ENCODE measurements at regions not wholly inside any gene's neighbourhood (a gene's known extent, or its start where the extent isn't known, plus 50 kb on each side); places are given as distances from the start of the nearest gene placed in this dataset.

DNA sequence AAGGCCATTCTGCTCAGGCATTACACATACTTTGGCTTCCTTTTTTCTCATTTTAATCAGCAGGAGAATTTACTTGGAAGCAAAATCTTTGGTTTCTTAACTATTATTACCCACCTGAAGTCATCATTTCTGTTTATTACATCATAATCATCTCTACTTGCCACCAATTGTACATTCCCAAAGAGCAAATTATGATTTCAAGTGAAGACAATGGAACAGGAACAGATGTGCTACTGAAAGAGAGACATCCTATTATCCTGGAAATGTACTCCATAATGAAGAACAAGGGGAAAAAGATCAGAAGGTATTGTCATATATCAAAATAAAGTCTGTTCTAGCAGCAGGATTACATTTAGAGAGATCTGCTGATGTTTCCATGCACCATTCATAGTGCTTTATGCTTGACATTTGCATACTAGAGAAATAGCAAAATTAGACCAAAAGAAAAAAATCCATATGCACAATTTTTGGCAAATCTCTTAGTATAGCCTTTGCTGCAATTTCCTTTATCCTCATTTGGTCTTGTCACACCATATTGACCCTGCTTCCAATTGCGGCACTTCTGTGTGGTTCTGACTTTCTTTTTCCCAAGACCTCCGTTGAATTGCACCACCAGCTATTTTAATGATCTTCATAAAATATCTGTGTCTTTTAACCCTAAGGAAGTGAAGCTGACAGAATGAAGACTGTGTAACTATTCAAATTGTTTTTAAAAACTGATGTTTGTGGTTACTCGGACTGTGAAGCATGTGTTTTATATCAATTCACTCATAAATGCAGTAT lies 683.8 kb downstream of the ZNF385D start:
- H3K9me3 Mint-ChIP-seq = peaks cover 6 to 52% (median 38%) of the 10 kb centered on the region in 6 donors
- H3K36me3 Mint-ChIP-seq = peaks cover 0 to 4% (median 0%) of the 10 kb centered on the region in 3 donors
- H3K27me3 Mint-ChIP-seq (ENCODE audit: low read depth in 3 of 3) = no peaks in the 10 kb centered on the region
- DNase-seq = no peak
- H3K27ac Mint-ChIP-seq = no peak overlapping the region
- H3K4me3 Mint-ChIP-seq = no peak overlapping the region
- H3K4me1 Mint-ChIP-seq = no peaks in the 10 kb centered on the region

DNA sequence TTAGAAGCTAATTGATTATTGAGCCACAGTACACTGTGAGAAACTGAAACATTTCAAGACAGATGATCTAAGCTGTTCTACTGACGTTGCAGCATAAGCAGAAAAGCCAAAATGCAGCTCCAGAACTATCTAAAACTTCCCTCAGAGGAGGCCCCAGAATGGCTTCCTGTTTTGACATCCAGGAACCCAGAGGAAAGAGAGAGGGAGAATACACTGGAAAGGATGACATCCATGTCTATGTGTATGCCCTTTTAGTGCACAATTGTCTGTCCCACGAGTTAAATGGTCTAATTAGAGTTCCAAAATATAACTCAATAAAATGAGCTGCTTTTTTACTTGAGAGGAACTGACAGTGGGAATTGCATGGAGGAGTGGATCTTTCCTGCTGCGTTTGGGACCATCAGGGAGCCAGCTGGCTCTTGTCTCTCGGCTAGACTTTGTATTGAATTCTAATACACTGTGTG lies 688.1 kb downstream of the ZNF385D start:
- no peak for DNase-seq
- peaks cover 0 to 4% (median 0%) of the 10 kb centered on the region in 3 donors for H3K36me3 Mint-ChIP-seq
- no peaks in the 10 kb centered on the region for H3K27me3 Mint-ChIP-seq (ENCODE audit: low read depth in 3 of 3)
- H3K4me1 Mint-ChIP-seq = no peaks in the 10 kb centered on the region
- peaks cover 10 to 40% (median 28%) of the 10 kb centered on the region in 6 donors for H3K9me3 Mint-ChIP-seq
- H3K27ac Mint-ChIP-seq = no peak overlapping the region
- no peak overlapping the region for H3K4me3 Mint-ChIP-seq

DNA sequence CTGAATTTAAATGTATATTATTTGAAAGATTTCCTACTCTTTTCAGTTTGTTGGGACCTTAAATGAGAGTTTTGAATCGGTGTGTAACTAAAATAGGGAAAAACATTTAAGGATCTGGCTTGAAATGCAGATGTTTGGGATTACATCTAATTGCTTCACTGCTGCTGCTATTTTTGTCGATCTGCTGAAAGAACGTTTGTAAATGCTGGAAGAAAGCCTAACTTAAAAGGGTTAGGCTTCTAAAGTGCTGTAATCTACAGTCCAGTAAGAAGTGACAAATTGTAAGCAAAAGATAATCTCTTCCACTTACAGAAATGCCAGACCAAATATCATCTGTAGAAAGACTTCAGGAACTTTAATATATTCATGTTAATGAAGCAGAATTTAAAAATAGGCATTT lies 691.6 kb downstream of the ZNF385D start:
- Mint-ChIP-seq H3K27ac (no peak overlapping the region), H3K36me3 (no peaks in the 10 kb centered on the region), H3K4me3 (no peak overlapping the region), H3K27me3 (ENCODE audit: low read depth in 3 of 3) (no peaks in the 10 kb centered on the region), H3K9me3 (peaks cover 14 to 43% (median 28%) of the 10 kb centered on the region in 6 donors), H3K4me1 (no peaks in the 10 kb centered on the region)
- no peak for DNase-seq

DNA sequence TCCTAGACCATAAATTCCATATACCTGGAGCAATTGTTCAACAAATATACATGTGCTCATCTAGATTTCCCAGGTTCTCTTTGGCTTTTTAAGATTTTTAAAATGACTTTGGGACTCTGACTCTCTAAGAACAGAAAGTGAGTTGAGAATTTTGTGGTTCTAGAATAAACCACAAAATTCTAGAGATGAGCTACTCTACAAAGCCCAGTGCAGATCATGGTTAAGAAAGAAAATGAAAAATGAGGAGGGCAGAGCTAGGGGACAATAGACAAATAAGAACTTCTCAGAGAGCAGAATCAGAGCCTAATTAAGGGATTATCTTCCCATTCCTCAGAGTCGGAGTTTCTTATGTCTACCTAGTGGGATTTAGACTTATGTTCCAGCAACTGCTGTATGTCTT lies 694.7 kb downstream of the ZNF385D start:
- Mint-ChIP-seq H3K4me1 (no peaks in the 10 kb centered on the region), H3K36me3 (no peaks in the 10 kb centered on the region), H3K4me3 (no peak overlapping the region), H3K27me3 (ENCODE audit: low read depth in 3 of 3) (no peaks in the 10 kb centered on the region), H3K9me3 (peaks cover 13 to 52% (median 34%) of the 10 kb centered on the region in 6 donors), H3K27ac (no peak overlapping the region)
- DNase-seq = no peak

DNA sequence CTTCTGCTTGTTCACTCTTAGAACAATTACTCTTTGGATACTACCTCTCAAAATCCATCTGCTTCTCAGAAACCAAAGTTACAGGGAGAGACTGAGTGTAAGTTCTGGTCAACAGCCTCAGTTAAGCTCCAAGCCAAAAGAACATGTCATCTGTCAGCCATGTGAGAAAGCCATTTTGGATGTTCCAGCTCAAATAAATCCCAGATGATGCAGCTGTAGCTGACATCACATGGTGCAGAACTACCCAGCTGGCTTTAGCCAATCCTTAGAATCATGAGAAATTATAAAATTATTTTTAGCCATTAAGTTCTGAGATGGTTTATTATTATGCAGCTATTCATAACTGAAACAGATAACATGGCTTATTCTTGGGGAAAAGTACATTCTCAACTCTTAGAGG lies 696.0 kb downstream of the ZNF385D start:
- DNase-seq = no peak
- H3K4me1 Mint-ChIP-seq = no peaks in the 10 kb centered on the region
- H3K4me3 Mint-ChIP-seq = no peak overlapping the region
- H3K27me3 Mint-ChIP-seq (ENCODE audit: low read depth in 3 of 3) = no peaks in the 10 kb centered on the region
- no peak overlapping the region for H3K27ac Mint-ChIP-seq
- no peaks in the 10 kb centered on the region for H3K36me3 Mint-ChIP-seq
- peaks cover 13 to 65% (median 37%) of the 10 kb centered on the region in 6 donors for H3K9me3 Mint-ChIP-seq

DNA sequence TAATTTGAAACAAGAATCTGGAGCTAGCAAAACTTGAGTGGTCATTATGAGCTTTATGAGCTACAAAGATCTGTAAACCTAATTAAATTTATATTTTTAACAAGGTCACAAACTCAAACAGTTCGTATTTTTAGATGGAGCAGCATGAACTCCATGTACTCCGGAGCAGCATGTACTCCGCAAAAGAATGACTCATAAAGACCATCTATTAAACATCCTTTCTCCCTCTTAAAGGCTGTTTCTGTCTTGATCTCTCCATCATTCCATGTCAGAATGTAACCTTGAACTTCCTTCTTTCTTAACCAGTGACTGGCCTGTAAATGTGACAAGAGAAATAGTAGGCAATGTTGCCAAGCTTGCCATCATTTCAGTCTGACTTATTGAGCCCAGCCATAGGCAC lies 696.9 kb downstream of the ZNF385D start:
- H3K27ac Mint-ChIP-seq = no peak overlapping the region
- peaks cover 13 to 64% (median 33%) of the 10 kb centered on the region in 6 donors for H3K9me3 Mint-ChIP-seq
- H3K4me1 Mint-ChIP-seq = no peaks in the 10 kb centered on the region
- no peaks in the 10 kb centered on the region for H3K36me3 Mint-ChIP-seq
- no peaks in the 10 kb centered on the region for H3K27me3 Mint-ChIP-seq (ENCODE audit: low read depth in 3 of 3)
- no peak for DNase-seq
- H3K4me3 Mint-ChIP-seq = no peak overlapping the region

DNA sequence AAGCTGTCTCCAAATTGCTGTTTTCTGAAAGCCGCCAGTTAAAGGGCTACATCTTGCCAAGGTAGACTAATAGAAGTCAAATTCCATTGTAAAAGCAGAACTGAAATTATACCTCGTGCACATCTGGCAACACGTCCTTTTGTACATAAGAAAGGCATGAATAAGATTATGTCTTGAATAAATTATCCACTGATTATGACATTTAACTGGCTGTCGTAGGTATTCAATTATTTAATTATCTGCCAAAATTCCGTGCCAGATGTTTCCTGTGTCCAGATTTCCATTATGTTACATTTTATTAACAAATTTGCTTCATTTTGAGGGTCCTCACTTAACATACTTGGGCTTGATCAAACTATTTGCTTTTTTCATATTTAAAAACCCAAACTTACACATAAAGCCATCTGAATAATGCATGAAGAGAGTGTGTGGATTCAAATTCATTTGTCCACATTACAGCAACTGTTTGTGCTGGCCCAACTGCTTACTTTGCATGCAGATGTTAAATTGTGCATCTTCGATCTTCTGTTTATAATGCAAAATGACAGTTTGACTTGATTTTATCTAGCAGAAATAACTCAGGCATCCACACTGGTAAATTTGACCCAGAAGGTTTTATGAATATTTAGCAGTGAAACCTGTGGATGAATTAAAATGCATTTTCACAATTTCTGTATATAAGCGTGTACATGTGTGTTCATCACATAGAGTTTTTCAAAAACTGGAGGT lies 701.5 kb downstream of the ZNF385D start:
- peaks cover 5 to 65% (median 28%) of the 10 kb centered on the region in 6 donors for H3K9me3 Mint-ChIP-seq
- no peak for DNase-seq
- no peaks in the 10 kb centered on the region for H3K4me1 Mint-ChIP-seq
- H3K27me3 Mint-ChIP-seq (ENCODE audit: low read depth in 3 of 3) = no peaks in the 10 kb centered on the region
- H3K4me3 Mint-ChIP-seq = no peak overlapping the region
- H3K27ac Mint-ChIP-seq = no peak overlapping the region
- H3K36me3 Mint-ChIP-seq = no peaks in the 10 kb centered on the region

DNA sequence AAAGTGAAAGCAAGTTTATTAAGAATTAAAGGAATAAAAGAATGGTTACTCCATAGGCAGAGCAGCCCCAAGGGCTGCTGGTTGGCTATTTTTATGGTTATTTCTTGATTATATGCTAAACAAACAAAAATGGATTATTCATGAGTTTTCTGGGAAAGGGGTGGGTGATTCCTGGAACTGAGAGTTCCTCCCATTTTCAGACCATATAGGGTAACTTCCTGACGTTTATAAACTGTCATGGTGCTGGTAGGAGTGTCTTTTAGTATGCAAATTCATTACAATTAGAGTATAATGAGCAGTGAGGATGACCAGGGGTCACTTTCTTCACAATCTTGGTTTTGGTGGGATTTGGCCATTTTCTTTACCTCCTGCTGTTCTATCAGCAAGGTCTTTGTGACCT lies 707.9 kb downstream of the ZNF385D start:
- peaks cover 10 to 48% (median 25%) of the 10 kb centered on the region in 6 donors for H3K9me3 Mint-ChIP-seq
- no peak for DNase-seq
- H3K4me3 Mint-ChIP-seq = no peak overlapping the region
- peaks cover 0 to 1% (median 0%) of the 10 kb centered on the region in 3 donors for H3K27me3 Mint-ChIP-seq (ENCODE audit: low read depth in 3 of 3)
- H3K36me3 Mint-ChIP-seq = no peaks in the 10 kb centered on the region
- H3K4me1 Mint-ChIP-seq = no peaks in the 10 kb centered on the region
- H3K27ac Mint-ChIP-seq = no peak overlapping the region

DNA sequence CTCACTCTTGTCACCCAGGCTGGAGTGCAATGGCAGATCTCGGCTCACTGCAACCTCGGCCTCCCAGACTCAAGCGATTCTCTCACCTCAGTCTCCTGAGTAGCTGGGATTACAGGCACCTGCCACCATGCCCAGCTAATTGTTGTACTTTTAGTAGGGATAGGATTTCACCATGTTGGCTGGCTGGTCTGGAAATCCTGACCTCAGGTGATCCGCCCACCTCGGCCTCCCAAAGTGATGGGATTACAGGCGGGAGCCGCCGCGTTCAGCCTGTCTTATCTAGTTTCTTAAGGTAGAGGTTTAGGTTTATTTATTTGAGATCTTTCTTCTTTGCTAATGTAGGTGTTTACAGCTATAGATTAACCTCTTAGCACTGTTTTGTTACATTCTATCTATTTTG lies 708.8 kb downstream of the ZNF385D start:
- H3K27ac Mint-ChIP-seq = no peak overlapping the region
- no peak overlapping the region for H3K4me3 Mint-ChIP-seq
- no peak for DNase-seq
- H3K9me3 Mint-ChIP-seq = peaks cover 11 to 49% (median 22%) of the 10 kb centered on the region in 6 donors
- H3K27me3 Mint-ChIP-seq (ENCODE audit: low read depth in 3 of 3) = peaks cover 0 to 1% (median 0%) of the 10 kb centered on the region in 3 donors
- H3K36me3 Mint-ChIP-seq = no peaks in the 10 kb centered on the region
- H3K4me1 Mint-ChIP-seq = no peaks in the 10 kb centered on the region

DNA sequence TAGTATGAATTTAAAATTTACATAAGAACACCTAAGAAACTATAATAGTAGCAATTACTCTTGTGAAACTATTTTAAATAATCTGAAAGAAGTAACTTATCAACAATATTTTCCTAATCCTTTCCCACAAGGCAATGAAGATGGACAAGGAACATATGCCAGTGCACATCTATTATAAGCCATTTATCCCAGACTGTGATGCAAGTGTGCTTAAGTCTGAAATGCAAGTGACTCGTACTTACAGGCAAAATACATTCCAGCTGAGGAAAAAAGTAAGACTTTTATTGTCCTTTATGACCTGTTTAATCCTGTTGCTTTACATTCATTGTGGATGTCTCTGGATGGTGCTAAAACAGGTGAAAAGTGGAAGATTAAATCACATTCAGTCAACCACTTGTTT lies 709.4 kb downstream of the ZNF385D start:
- peaks cover 0 to 1% (median 0%) of the 10 kb centered on the region in 3 donors for H3K27me3 Mint-ChIP-seq (ENCODE audit: low read depth in 3 of 3)
- no peak overlapping the region for H3K4me3 Mint-ChIP-seq
- H3K4me1 Mint-ChIP-seq = no peaks in the 10 kb centered on the region
- no peak for DNase-seq
- no peaks in the 10 kb centered on the region for H3K36me3 Mint-ChIP-seq
- H3K9me3 Mint-ChIP-seq = peaks cover 7 to 44% (median 23%) of the 10 kb centered on the region in 6 donors
- no peak overlapping the region for H3K27ac Mint-ChIP-seq

DNA sequence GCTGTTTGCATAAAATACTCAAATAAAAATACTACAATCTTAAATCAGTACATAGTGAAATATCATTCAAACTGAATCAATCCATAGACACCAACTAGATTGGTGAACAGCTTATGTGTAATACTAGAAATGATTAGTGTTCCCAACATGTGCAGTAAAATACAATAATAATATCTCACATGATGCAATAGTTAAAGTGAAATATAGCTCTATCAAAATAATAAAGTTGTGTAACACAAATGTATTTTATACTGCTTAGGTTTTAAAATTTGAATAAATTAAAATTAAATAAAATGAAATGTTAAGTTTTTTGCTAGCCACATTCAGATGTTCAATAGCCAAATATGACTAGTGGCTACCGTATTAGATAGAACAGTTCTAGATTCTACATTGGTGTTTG lies 714.1 kb downstream of the ZNF385D start:
- Mint-ChIP-seq H3K27me3 (ENCODE audit: low read depth in 3 of 3) (peaks cover 0 to 1% (median 0%) of the 10 kb centered on the region in 3 donors), H3K9me3 (peaks cover 18 to 42% (median 25%) of the 10 kb centered on the region in 6 donors), H3K36me3 (no peaks in the 10 kb centered on the region), H3K4me3 (no peak overlapping the region), H3K4me1 (no peaks in the 10 kb centered on the region), H3K27ac (no peak overlapping the region)
- DNase-seq = no peak

DNA sequence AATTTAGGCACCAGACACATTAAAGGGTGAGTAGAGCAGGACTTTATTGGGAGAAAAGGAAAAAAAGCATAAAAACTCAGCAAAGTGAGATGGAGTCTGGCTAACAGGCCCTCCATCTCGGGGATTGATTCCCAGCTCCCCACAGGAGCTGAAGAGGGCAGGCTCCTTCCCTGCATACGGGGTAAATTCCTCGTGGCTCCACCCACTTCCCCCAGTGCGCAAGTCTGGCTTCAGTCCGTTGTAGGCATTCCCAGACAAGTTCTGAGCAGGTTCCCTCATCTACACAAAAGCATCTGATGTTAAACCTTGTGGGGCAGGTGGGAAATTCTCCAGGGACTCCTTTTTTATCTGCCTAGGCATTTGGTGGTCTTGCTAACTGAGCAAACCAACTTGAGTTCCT lies 722.6 kb downstream of the ZNF385D start:
- Mint-ChIP-seq H3K4me1 (no peaks in the 10 kb centered on the region), H3K27ac (no peak overlapping the region), H3K4me3 (no peak overlapping the region), H3K27me3 (ENCODE audit: low read depth in 3 of 3) (no peaks in the 10 kb centered on the region), H3K36me3 (peaks cover 0 to 4% (median 0%) of the 10 kb centered on the region in 3 donors), H3K9me3 (peaks cover 8 to 29% (median 13%) of the 10 kb centered on the region in 6 donors)
- DNase-seq = no peak

DNA sequence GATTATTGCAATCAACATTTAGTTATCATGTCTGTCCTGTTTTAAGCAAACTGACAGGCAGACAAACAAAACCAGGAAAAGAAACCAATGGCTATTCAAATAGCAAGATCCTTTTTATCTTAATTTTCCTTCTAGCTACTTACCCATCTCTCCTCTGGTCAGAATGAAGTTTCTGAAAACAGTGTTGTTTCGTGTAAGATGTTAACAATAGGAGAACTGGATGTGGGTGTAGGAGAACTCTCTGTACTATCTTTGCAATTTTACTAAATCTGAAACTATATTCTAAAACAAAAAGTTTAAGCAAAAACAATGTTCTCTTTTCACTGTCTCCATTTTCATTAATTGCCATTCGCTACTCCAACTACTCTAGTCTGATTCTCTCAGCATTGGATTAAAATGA lies 726.4 kb downstream of the ZNF385D start:
- peaks cover 8 to 37% (median 18%) of the 10 kb centered on the region in 6 donors for H3K9me3 Mint-ChIP-seq
- H3K36me3 Mint-ChIP-seq = peaks cover 0 to 4% (median 0%) of the 10 kb centered on the region in 3 donors
- no peak overlapping the region for H3K4me3 Mint-ChIP-seq

DNA sequence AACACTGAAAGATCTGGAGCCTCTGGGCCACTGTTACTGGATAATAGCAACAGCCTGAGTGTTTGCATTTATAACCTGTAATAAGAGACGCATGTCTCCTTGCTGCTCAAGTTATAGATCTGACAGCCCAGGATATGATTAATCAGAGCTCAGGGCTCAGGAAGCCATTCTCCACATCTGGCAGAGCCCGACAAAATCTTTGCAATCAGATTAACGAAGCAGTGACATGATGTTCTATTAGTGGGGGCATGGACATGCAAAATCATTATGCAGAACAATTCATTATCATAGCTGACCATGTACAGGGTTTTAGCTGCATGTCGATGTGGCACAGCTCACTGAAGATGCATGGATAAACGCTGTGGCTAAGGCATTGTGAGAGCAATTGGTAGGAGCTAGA lies 730.3 kb downstream of the ZNF385D start:
- Mint-ChIP-seq H3K36me3 (peaks cover 0 to 6% (median 0%) of the 10 kb centered on the region in 3 donors), H3K27me3 (ENCODE audit: low read depth in 3 of 3) (no peaks in the 10 kb centered on the region), H3K4me3 (no peak overlapping the region), H3K4me1 (no peaks in the 10 kb centered on the region), H3K27ac (no peak overlapping the region), H3K9me3 (peaks cover 14 to 51% (median 21%) of the 10 kb centered on the region in 6 donors)
- no peak for DNase-seq

More for the DNA sequence above, 726.4 kb downstream of the ZNF385D start:
- Mint-ChIP-seq H3K27ac (no peak overlapping the region), H3K27me3 (ENCODE audit: low read depth in 3 of 3) (no peaks in the 10 kb centered on the region), H3K4me1 (no peaks in the 10 kb centered on the region)
- no peak for DNase-seq
